Forelimb muscle (tissue), 1 donor: ENCODE measurements at regions not wholly inside any gene's neighbourhood (a gene's known extent, or its start where the extent isn't known, plus 50 kb on each side); places are given as distances from the start of the nearest gene placed in this dataset.
"Not testable (repeated sequence)": the region's sequence is repeated elsewhere in the genome, so short reads cannot be mapped to it uniquely, and the experiment has no call there.

Source experiments
- DNase-seq: peaks from one replicate; pipeline ENCODE4 v3.0.0-alpha.2; 2013; ENCODE audit warnings: low read depth

- not testable (repeated sequence) for DNase-seq
These were observed 115.6 kb upstream of the MBNL1 start for GRCh38 chr3:152153115-152153514.

- DNase-seq = no peak
These were observed 113.3 kb upstream of the MBNL1 start for GRCh38 chr3:152155246-152156020.

GRCh38 chr3:152156880-152157279 is 111.8 kb upstream of the MBNL1 start:
- no peak for DNase-seq

- DNase-seq = no peak
These were observed 111.4 kb upstream of the MBNL1 start for GRCh38 chr3:152157337-152157736.

GRCh38 chr3:152159328-152159727 is 109.4 kb upstream of the MBNL1 start:
- no peak for DNase-seq

GRCh38 chr3:152160350-152161011 is 108.2 kb upstream of the MBNL1 start:
- DNase-seq = no peak

GRCh38 chr3:152172460-152172859 is 96.3 kb upstream of the MBNL1 start:
- DNase-seq = no peak

GRCh38 chr3:152173627-152174026 is 95.1 kb upstream of the MBNL1 start:
- DNase-seq = no peak

GRCh38 chr3:152174876-152175527 is 93.7 kb upstream of the MBNL1 start:
- no peak for DNase-seq

GRCh38 chr3:152175528-152175889 is 93.2 kb upstream of the MBNL1 start:
- DNase-seq = no peak

GRCh38 chr3:152176241-152176640 is 92.5 kb upstream of the MBNL1 start:
- DNase-seq = no peak

GRCh38 chr3:152176998-152177397 is 91.7 kb upstream of the MBNL1 start:
- DNase-seq = no peak

GRCh38 chr3:152177757-152178156 is 91.0 kb upstream of the MBNL1 start:
- DNase-seq = no peak

- no peak for DNase-seq
These were observed 85.3 kb upstream of the MBNL1 start for GRCh38 chr3:152183473-152183872.

GRCh38 chr3:152184971-152185686 is 83.6 kb upstream of the MBNL1 start:
- DNase-seq = no peak

GRCh38 chr3:152185891-152186630 is 82.7 kb upstream of the MBNL1 start:
- no peak for DNase-seq

GRCh38 chr3:152190636-152191183 is 78.0 kb upstream of the MBNL1 start:
- no peak for DNase-seq

- no peak for DNase-seq
These were observed 76.7 kb upstream of the MBNL1 start for GRCh38 chr3:152192050-152192449.

- no peak for DNase-seq
These were observed 75.6 kb upstream of the MBNL1 start for GRCh38 chr3:152192936-152193672.

GRCh38 chr3:152193673-152194267 is 75.0 kb upstream of the MBNL1 start:
- DNase-seq = no peak
